ENCODE measurements at regions not wholly inside any gene's neighbourhood (a gene's known extent, or its start where the extent isn't known, plus 50 kb on each side); places are given as distances from the start of the nearest gene placed in this dataset.

GRCh38 chr12:42003031-42003430, 141.6 kb downstream of the GXYLT1 start:
- TF ChIP-seq EP300 (conservative IDR thresholded peaks at IDR 0.05; ENCODE audit: poor library complexity, severe bottlenecking) (no peak), POLR2AphosphoS5 (IDR thresholded peaks at IDR 0.05) (no peak), REST (IDR thresholded peaks at IDR 0.05; ENCODE audit: borderline replicate concordance) (no peak), CTCF (IDR thresholded peaks at IDR 0.05; ENCODE audit: poor library complexity, severe bottlenecking) (no peak), MXI1 (conservative IDR thresholded peaks at IDR 0.05; ENCODE audit: poor library complexity, severe bottlenecking) (no peak)

Data from neural cell (in vitro differentiated cells).